Jurkat, Clone E6-1 (cell line): ENCODE measurements at regions not wholly inside any gene's neighbourhood (a gene's known extent, or its start where the extent isn't known, plus 50 kb on each side); places are given as distances from the start of the nearest gene placed in this dataset.

Source experiments
- DNase-seq: peaks from one replicate; pipeline ENCODE4 v3.0.0-alpha.2; 2011; ENCODE audit warnings: low read depth, low spot score
- H3K4me3 ChIP-seq: 2 replicates; pipeline ENCODE4 v1.5.1; 2011; ENCODE audit warnings: mild to moderate bottlenecking, low read length, control low read depth, moderate library complexity

- no peak overlapping the region for H3K4me3 ChIP-seq
- DNase-seq: no peak
Measured at GRCh38 chr4:60173718-60174117, 1026.4 kb upstream of the ADGRL3 start.

DNA sequence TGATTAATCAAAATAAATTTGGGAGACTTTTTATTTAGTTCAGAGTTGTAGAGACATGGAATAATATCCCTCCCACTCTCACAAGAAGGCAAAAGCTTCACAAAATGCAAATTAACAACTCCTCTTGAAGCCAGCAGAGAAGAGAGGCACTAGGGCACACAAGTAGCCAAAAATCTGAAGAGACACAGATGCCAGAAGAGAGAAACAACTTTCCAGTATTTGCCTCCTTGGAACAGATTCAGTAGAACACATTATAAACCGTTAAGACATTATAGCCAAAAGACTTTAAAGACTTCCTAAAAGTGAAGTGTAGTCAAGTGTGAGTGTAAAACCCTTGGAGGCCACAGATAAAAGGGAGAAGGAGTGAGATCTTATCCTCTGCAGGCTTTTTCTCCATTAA is 1024.9 kb upstream of the ADGRL3 start:
- H3K4me3 ChIP-seq: no peak overlapping the region
- DNase-seq: no peak

GRCh38 chr4:60187428-60187827 is 1012.7 kb upstream of the ADGRL3 start:
- DNase-seq: no peak
- no peak overlapping the region for H3K4me3 ChIP-seq

- no peak for DNase-seq
- no peak overlapping the region for H3K4me3 ChIP-seq
Measured at GRCh38 chr4:60189286-60189685, 1010.8 kb upstream of the ADGRL3 start.

DNA sequence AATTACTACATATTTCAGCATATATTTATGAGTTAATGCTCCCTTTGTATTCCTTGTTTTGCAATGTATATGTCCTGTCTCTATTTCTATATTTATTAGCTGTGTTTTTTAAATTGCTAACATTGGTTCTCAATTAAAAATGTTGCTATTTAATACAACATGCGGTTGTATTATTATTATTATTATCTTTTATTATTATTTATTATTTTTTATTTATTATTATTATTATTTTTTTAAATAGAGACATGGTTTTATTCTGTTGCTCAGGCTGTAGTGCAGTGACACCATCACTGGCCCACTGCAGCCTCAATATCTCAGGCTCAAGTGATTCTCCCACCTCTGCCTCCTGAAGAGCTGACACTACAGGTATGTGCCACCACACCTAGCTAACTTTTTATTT is 1005.9 kb upstream of the ADGRL3 start:
- no peak overlapping the region for H3K4me3 ChIP-seq
- no peak for DNase-seq

DNA sequence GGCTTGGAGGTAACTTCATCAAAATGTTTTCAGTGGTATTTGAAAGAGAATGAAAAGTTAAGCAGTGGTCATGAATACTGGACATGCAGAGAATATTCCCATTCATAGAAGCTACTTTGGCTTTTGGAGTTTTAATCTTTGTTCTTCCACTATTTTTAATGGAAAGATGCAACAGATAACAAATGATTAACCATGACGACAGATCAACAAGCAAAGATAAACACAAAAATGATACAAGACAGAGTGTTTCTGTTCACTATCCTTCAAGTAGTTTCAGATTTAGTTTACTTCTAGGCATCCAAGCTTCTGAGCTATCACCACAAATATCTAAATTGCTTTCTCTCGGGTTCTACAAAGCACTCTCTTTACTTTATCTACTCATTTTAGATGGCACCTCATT is 1004.9 kb upstream of the ADGRL3 start:
- H3K4me3 ChIP-seq: no peak overlapping the region
- DNase-seq: no peak

DNA sequence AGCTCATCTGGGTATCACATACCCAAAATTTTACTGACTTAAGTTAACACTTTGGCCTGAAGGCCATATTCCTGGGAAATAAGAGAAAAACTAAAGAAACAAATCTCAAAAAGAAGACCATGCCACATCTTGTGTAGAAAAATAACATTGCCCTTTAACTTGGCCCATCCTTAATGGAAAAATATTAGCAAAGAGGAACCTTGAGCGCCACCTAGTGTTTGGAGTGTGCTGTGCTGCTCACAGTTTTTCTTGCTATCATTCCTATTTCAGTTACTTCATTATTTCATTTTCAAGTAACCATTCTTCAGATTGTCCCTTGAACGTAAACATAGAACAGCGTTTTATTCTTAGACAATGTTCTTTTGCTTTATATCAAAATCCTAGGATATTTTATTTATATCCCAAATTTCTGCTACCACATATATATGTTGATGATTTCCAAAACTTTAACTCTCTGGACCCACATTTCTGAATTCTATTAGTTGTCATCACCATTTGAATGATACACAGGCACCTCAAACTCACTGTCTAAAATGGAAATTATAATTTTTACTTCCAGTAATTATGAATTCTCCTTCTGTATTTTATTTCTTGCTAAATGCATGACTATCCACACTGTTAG is 999.0 kb upstream of the ADGRL3 start:
- DNase-seq: peak; percentile 42
- H3K4me3 ChIP-seq: no peak overlapping the region

DNA sequence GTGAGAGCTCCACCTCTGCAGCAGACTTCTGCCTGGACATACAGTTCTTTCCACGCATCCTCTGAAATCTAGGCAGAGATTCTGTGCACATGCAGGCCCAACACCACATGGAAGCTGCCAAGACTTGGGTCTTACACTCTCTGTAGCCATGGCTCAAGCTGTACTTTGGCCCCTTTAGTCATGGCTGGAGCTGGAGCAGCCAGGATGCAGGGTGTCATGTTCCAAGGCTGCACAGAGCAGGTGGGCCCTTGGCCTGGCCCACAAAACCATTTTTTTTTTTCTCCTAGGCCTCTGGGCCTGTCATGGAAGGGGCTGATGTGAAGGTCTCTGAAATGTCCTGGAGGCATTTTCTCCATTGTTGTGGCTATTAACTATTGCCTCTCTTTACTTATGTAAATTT is 990.5 kb upstream of the ADGRL3 start:
- no peak overlapping the region for H3K4me3 ChIP-seq
- no peak for DNase-seq

DNA sequence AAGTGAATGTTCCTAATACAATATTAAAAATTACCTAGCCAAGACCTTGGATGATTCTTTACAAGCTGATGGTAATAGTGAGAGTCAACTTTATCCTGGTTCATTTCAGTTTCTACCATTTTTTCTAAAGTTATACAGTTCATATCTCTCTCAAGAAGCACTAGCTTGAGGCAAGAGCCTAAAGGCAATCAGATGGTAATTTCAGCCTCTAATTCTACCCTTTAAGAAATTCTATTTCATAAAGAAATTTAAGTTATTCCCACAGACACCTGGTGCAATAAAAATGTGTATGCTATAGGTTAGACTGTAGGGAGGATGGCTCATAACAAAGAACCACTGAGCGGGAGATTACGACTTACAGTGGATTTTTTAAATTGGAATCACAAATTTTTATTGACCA is 984.2 kb upstream of the ADGRL3 start:
- no peak for DNase-seq
- H3K4me3 ChIP-seq: no peak overlapping the region

DNA sequence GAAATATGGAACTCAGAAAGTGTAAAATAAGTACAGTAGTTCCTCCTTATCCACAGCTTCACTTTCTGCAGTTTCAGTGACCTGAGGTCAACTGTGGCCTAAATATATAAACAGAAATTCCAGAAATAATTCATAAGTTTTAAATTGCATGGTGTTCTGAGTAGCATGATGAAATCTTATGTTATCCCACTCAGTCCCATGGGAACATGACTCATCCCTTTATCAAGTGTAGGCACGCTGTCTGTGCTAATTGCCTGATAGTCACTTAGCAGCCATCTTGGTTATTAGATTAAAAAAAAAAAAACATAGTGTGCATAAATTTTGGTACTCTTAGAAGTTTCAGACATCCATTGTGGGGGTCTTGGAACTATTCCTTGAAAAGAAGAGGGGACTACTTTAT is 983.4 kb upstream of the ADGRL3 start:
- no peak overlapping the region for H3K4me3 ChIP-seq
- DNase-seq: no peak

GRCh38 chr4:60221866-60222265 is 978.3 kb upstream of the ADGRL3 start:
- no peak overlapping the region for H3K4me3 ChIP-seq
- DNase-seq: no peak

GRCh38 chr4:60223208-60223923 is 976.8 kb upstream of the ADGRL3 start:
- no peak for DNase-seq
- H3K4me3 ChIP-seq: no peak overlapping the region

DNA sequence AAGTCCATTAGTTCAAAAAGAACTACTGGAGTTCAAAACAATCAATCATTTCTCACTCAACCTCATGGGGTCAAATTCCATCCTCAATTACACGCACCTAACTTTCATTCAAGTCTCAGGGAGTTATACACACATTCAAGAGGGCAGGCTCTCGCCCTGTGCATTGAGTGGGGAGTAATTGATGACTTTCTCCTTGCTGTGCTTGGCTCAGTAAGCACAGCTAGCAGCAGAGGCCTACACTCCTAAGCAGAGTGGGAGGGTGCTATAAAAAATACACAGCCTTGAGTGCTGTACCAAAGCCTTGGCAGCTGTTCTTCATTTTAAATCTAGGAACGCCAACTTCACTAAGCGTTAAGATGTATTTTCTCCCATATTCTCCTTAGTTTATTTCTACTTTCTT is 958.3 kb upstream of the ADGRL3 start:
- no peak overlapping the region for H3K4me3 ChIP-seq
- DNase-seq: no peak

- H3K4me3 ChIP-seq: no peak overlapping the region
- DNase-seq: no peak
Measured at GRCh38 chr4:60249784-60250183, 950.3 kb upstream of the ADGRL3 start.

DNA sequence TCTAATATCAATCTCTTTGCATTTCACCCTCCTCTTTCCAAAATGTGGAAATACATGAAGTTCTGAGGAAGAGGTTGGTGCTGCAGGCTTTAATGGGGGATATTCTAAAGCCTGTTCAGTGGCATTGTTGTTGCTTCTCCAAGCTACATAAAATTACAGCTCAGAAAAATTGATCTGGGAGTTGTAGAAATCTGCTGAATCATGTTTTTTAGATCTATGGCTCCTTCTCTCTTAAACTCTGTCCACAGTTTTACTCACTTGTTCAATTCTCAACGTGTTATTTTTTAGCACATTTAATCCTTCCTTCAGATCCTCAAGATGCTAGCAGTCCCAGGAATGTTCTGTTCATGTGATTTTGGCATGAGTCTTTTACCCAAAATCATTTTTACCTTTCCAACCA is 949.5 kb upstream of the ADGRL3 start:
- no peak for DNase-seq
- no peak overlapping the region for H3K4me3 ChIP-seq

DNA sequence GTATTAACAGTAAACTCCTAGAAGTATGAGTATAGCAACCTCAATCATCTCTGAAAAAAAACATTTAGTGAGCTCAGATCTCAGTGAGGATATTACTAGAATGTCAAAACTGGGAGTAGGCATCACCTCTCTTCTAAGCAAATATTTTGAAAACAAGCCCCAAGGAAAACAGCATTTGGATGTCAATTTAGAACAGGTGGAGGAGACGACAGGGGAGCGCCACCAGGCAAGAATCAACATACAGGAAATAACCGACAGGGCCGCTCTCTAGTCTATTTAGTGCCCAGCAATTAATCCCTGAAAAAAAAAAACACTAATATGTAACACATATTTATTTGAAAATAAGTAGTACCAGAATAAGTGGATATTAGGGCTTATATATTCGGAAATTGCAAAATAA is 940.3 kb upstream of the ADGRL3 start:
- no peak overlapping the region for H3K4me3 ChIP-seq
- no peak for DNase-seq

DNA sequence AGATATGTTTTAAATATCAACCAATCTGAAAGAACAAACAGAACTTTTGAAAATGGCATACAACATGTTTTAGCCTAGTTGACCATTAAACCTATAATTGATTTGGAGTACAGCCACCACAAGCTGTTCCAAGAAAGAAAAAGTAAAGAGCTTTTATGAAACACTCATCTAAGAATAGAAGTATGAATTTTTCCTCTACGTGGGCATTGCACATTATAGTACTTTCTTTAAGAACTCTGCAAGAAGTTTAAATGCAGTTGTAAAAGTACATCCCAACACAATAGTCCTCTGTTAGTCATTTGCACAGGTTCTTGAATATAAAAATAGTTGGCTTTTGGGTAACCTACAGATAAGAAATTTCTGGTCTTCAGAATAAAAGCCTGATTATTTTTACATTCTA is 933.6 kb upstream of the ADGRL3 start:
- DNase-seq: no peak
- H3K4me3 ChIP-seq: no peak overlapping the region

DNA sequence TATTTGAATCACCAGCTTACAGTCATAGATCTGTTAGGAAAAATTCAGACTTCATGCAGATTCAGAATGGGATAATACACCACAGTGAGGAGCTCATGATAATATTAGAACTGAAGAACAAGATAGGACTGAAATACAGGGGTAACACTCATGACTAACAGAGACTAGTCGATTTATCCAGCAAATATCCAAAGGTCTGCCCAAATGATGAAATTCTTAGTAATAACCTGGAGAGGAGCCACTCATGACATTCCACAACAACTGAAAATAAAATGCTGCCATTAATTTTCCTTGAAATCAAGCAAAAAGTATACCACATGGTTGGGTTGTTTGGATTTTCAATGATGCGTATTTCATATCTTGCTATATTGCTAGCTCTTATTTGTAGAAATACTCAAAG is 903.7 kb upstream of the ADGRL3 start:
- no peak overlapping the region for H3K4me3 ChIP-seq
- DNase-seq: no peak

DNA sequence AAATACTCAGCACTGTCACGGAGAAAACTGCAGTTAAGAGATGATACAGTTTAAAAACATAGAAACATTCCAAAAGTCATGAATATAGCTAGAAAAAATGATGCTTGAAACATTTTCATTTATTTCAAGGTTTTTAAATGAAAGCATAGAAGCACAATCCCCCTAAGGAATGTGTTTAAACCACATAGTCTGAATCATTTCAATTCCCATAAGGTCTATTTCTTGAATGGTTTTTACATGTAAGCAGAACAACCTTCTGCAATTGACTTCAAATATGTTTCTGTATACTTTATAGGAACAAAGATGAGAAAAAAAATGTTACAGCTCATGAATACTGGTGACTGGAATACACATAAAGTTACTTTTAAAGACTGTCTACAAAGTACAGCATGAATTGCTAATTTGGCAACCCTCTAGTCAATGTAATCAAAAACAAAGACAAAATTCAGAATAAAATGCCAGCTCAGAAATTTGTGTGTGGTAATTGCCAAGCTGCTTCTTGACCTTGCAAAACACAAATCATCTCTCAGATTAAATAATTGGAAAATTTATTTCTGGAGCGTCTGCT is 886.4 kb upstream of the ADGRL3 start:
- H3K4me3 ChIP-seq: no peak overlapping the region
- DNase-seq: no peak

GRCh38 chr4:60314416-60314815 is 885.7 kb upstream of the ADGRL3 start:
- no peak for DNase-seq
- H3K4me3 ChIP-seq: no peak overlapping the region

GRCh38 chr4:60315586-60315985 is 884.5 kb upstream of the ADGRL3 start:
- no peak for DNase-seq
- no peak overlapping the region for H3K4me3 ChIP-seq
